ENCODE measurements at regions not wholly inside any gene's neighbourhood (a gene's known extent, or its start where the extent isn't known, plus 50 kb on each side); places are given as distances from the start of the nearest gene placed in this dataset.

DNA sequence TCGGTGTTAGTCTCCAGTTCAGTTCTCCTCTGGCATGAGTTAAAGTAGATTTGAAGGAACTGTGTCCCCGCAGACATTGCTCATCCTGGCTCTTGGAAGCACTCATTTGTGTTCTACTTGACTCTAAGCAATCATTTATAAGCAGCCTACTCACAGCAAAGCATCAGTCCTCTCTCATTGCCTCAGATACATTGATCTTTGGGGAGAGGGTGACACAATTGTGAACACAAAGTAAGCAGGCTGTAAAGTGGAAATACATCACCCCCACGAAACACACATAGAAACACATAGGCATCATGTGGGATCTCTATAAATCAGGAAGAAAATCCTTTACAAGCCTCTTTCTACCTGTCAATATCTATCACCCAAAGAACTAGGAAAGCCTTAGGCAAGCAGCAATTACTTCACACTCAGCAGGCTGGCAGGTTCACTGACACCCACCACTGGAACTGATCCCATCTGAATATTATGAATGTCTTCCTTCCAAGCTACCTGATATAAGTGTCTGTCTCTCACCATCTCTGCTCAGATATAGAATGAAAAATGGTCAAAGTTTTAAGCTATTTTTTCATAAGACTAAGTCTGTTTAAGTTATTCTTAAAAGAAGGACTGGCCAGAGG is 675.8 kb downstream of the HACE1 start:
- no peak for DNase-seq

DNA sequence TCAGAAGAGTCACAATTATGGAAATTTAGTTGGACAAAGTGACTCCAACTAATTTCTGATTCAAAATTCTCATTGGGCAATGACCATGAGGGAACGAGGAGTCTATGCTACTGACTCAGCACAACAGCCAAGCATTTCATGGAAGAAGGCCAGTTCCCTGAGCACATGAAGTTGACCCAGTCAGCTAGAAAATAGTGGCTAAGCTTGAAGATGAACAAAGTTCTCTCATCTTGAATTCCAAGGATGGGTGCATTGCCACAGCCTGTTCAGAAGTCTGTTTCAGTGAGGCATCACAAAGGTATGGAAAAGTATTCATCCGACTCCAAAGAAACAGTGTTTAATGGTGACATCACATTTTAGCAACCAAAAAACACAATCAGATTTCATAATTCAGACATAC is 676.9 kb downstream of the HACE1 start:
- no peak for DNase-seq

DNA sequence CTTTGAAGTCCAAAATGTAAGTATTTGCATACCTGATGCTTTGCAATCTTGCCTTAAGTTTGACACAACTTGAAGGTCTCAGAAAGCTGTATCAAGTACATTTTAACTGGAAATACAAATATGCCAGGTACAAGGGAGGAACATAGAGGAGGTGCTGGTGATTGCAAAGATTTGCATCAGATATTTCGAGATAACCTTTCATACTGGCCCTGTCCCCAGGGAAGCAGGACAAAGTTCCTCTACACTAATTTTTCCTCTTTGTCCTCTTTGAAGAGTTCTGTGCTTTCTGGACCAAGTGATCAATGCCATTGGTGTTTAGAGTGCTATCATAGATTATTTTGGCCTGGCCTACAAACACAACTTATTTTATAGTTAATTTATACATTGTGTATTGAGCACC is 686.1 kb downstream of the HACE1 start:
- DNase-seq: no peak

DNA sequence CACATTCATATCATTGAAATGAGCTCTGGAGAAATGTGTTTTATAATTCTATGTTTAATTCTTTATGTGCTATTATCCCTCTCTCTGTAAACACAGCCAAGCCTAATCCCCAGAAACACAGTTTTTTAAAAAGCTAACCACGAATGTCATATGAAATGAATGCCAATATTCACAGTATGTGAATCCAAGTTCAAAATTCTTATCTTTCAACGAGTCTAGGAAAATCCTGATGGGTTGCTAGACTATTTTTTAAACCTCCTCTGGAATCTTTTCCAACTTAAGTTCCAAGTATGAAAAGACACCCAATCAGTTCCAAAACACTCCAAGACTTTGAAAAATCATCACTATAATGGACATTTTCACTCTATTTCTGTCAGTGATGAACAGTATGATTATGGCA is 689.3 kb downstream of the HACE1 start:
- no peak for DNase-seq

GRCh38 chr6:104166055-104166668 is 693.6 kb downstream of the HACE1 start:
- DNase-seq: no peak

- DNase-seq: no peak
Observed at GRCh38 chr6:104162036-104162669, 697.6 kb downstream of the HACE1 start.

GRCh38 chr6:104159045-104159618 is 700.6 kb downstream of the HACE1 start:
- no peak for DNase-seq

DNA sequence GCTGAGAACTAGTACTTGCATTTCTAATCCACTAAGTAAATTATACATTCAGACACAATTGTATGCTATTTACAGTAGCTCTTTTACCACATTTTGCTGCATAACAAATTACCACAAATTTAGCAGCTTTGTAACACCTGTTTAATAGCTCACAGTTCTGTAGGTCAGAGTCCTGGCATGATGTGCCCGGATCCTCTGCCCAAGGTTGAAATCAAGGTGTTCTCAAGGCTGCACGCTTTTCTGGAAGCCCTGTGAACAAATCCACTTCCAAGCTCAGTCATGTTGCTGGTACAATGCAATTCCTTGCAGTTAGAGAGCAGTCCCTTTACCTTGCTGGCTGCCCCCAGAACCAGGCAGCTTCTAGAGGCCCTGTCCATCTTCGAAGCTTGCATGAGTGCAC is 716.0 kb downstream of the HACE1 start:
- no peak for DNase-seq

DNA sequence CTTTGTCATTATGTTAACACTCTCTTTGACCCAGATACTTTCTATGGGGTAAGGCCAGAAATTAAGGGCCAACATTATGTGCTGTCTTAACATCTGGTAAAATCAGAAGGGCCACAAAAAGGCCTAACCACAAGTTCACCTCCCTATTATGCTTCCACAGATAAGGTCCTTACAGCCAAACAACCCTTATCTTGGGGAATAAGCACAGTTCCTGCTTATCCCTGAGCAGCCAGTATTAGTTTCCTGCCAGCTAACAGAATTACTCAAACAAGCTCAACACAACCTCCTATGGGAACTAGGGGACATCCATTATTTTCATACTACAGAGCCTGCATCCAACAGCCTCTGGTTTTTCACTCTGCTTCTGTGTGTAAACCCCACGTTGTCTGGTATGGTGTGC is 724.8 kb downstream of the HACE1 start:
- DNase-seq: no peak

DNA sequence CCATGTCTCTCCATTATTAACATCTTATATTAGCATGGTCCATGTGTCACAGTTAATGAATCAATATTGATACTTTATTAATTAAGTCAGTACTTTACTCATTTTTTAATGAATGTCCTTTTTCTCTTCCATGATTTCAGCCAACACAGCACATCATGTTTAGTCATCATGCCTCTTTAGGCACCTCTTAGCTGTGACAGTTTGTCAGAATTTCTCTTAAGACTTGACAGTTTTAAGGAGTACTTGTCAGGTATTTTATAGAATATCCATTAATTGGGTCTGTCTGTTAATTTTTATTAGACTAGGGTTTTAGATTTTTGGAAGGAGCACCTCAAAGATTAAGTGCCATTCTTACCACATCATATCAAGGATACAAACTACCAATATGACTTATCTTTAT is 729.4 kb downstream of the HACE1 start:
- DNase-seq: no peak

- DNase-seq: no peak
Observed at GRCh38 chr6:104126315-104127005, 733.3 kb downstream of the HACE1 start.

DNA sequence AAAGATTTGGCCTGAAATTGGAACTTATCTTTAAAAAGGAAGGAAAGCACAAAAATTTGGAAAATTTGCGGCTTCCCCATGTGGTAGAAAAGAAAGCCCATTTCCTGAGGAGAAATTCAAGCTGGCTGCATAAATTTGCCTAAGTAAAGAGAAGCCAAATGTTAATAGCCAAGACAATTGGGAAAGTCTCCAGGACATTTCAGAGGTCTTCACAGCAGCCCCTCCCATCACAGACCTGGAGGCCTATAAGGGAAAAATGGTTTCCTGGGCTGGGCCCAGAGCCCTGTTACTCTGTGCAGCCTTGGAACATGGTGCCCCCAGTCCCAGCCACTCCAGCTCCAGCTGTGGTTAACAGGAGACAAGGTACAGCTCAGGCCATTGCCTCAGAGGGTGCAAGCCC is 736.5 kb downstream of the HACE1 start:
- DNase-seq: no peak

DNA sequence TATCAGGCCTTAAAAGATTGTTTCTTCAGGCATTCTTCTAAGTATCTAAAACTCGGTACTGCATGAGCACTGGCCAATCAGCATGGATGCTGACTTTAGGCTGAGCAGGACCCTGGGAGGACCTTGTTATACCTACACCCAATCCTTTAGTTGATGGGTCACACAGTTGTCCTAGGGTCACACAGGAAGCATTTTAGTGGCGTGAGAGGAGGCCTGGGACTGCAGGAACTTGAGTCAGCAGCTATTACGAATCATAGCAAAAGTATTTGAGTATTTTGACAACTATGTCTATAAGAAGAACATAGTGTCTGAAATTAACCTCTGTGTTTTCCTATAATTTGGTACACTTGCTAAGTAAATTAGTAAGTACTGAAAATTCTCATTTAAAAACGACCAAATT is 741.4 kb downstream of the HACE1 start:
- DNase-seq: no peak

DNA sequence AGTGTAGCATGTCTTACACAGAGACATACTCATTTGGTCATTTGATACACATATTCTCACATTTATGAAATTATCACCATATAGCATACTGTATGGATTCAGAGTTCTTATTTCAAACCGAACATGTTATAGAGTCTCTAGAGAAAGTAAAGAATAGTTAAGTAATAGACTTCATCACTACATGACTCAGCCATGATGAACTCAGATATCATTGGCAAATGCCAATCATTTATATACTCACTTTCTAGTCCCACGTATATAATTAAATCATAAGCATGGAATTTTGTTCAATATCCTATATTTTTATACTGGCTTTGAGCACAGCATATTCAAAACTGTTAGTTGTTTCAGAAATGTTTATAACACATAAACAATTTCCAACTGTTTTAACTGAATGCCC is 749.9 kb downstream of the HACE1 start:
- DNase-seq: no peak

DNA sequence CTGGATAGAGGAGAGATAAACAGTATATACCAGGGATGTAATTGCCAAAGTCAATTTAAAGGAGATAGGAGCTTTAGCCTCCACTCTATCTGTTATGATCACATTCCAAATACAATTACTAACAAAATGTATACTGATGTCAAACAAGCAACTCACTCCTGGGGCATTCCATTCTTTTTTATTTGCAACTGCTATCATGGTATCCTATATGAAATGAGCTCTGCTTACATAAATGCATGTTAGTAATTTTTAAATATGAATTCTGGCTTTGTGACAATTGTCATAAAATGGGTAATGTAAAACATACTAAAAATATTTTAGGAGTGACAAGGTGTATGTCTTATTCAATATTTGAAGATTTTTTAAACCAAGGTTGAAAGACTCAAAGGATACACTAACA is 751.1 kb downstream of the HACE1 start:
- no peak for DNase-seq

GRCh38 chr6:104095661-104096416 is 763.9 kb downstream of the HACE1 start:
- DNase-seq: no peak

DNA sequence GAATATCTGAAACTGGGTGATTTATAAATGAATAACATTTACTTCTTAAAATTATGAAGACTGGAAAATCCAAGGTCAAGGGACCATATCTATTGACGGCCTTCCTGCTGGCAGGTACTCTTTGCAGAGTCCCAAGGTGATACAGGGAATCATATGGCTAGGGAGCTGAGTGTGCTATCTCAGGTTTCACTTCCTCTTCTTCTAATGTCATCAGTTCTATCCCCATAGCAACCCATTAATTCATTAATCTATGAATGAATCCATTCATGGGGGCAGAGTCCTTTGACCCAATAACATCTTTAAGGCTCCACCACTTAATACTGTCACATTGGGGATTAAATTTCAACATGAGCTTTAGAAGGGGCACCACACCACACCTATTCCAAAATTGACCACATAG is 772.0 kb downstream of the HACE1 start:
- no peak for DNase-seq

DNA sequence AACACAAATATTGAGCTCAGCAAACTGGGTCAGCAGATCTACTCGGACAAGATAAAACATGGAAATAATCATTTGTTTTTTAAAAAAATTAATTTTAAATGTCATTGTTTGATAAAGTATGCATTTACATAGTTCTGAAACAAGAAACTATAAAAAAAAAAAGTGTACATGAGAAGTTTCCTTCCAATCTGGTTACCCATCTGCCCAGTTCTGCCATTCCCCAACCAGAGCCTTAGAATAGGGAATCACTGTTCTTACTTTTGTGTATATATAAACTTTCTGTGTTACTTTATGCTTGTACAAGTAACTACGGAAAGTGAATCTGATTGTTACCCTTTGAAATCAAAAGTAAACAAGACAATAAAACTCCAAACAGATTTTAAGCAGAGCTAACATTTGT is 791.4 kb downstream of the HACE1 start:
- no peak for DNase-seq

DNA sequence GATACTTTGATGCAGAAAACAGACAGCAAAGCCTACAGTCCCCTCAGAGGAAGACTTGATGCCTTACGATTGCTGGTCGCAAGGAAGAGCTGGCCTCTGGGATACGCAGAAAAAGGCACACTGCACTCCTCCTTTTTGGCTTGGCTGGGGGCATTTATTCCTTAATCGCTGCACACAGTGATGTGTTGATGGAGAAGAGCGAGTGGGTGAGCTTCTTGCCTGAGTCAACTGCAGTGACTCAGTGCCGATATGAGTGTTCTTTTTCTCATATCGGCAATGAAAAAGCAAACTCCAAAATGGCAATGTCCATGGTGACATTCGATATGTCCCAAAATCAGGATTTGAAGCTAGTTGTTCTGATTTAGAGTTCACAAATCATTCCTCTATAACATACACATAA is 794.8 kb downstream of the HACE1 start:
- no peak for DNase-seq

GRCh38 chr6:104050455-104050854 is 809.3 kb downstream of the HACE1 start:
- no peak for DNase-seq

DNA sequence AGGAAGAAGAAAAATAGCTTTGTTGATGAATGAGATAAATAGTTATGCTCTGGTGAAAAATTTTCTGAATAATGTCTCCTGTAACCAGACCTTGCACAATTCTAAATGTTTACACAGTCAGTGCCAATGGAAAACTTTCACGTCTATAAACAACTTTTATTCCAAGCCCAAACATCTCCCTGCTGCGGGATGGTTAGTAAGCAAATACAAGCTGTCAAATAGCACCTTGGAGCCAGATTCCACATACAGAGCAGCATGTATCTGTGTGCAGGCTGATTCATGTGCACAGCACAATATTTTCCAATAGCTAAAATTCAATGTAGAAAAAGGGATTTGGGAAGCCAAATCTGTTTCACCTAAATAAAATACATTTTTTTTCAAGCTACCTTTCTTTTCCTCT is 813.3 kb downstream of the HACE1 start:
- no peak for DNase-seq

DNA sequence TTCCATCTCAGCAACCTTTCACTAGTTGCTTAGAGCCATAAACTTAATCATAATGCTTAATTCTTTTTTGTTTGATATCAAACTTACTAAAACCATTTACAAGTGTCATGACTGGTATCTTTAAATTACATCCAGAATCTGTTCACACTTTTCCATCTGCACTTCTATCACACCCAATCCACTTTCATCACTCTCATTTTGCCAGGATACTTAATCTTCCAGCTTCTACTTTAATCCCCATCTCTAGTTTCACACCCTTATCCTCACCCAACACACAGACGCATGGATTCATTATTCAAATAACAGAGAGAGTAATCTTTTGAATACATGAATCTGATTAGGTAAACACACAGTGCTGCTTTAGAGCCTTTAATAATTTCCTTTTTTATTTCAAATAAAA is 828.4 kb downstream of the HACE1 start:
- no peak for DNase-seq

- no peak for DNase-seq
Observed at GRCh38 chr6:104022126-104022525, 837.6 kb downstream of the HACE1 start.

Measured in NCI-H146 (cell line).